HG03097 (cell line): ENCODE measurements at regions not wholly inside any gene's neighbourhood (a gene's known extent, or its start where the extent isn't known, plus 50 kb on each side); places are given as distances from the start of the nearest gene placed in this dataset.
"Not testable (repeated sequence)": the region's sequence is repeated elsewhere in the genome, so short reads cannot be mapped to it uniquely, and the experiment has no call there.

Experiments used
- ATAC-seq: cut with Tn5 transposase; IDR thresholded peaks from one replicate; pipeline ENCODE4 v1.9.1; 2021; ENCODE audit not compliant: unreplicated experiment, low FRiP score

- no peak for ATAC-seq
These were observed 226.4 kb upstream of the ZNF217 start for GRCh38 chr20:53819973-53820451.

- no peak for ATAC-seq
These were observed 225.0 kb upstream of the ZNF217 start for GRCh38 chr20:53818457-53819177.

GRCh38 chr20:53817513-53817912 is 223.9 kb upstream of the ZNF217 start:
- not testable (repeated sequence) for ATAC-seq

- ATAC-seq, result no peak
These were observed 223.3 kb upstream of the ZNF217 start for GRCh38 chr20:53816872-53817398.

GRCh38 chr20:53815509-53815908 is 221.9 kb upstream of the ZNF217 start:
- ATAC-seq, result no peak

GRCh38 chr20:53814060-53814459 is 220.4 kb upstream of the ZNF217 start:
- no peak for ATAC-seq

- no peak for ATAC-seq
These were observed 220.0 kb upstream of the ZNF217 start for GRCh38 chr20:53813636-53814035.

GRCh38 chr20:53811577-53811976 is 217.9 kb upstream of the ZNF217 start:
- ATAC-seq, result no peak

- ATAC-seq, result no peak
These were observed 217.2 kb upstream of the ZNF217 start for GRCh38 chr20:53810661-53811355.

- ATAC-seq, result no peak
These were observed 216.2 kb upstream of the ZNF217 start for GRCh38 chr20:53809728-53810365.

GRCh38 chr20:53809217-53809616 is 215.6 kb upstream of the ZNF217 start:
- ATAC-seq, result no peak

GRCh38 chr20:53808733-53809132 is 215.1 kb upstream of the ZNF217 start:
- no peak for ATAC-seq

- not testable (repeated sequence) for ATAC-seq
These were observed 214.7 kb upstream of the ZNF217 start for GRCh38 chr20:53808302-53808701.

- no peak for ATAC-seq
These were observed 213.2 kb upstream of the ZNF217 start for GRCh38 chr20:53806683-53807401.

GRCh38 chr20:53805895-53806384 is 212.3 kb upstream of the ZNF217 start:
- no peak for ATAC-seq

- ATAC-seq, result no peak
These were observed 211.6 kb upstream of the ZNF217 start for GRCh38 chr20:53804920-53805894.

GRCh38 chr20:53804308-53804707 is 210.7 kb upstream of the ZNF217 start:
- ATAC-seq, result not testable (repeated sequence)

- ATAC-seq, result no peak
These were observed 210.0 kb upstream of the ZNF217 start for GRCh38 chr20:53803492-53804155.
